Body of pancreas (tissue), 4 donors: ENCODE measurements at regions not wholly inside any gene's neighbourhood (a gene's known extent, or its start where the extent isn't known, plus 50 kb on each side); places are given as distances from the start of the nearest gene placed in this dataset.

Source experiments
- ATAC-seq: fragments of 150-250 bp; one replicate; pipeline ENCODE4 v1.9.1; 2016
- DNase-seq, 4 donors: peaks; one replicate each; pipeline ENCODE4 v3.0.0-alpha.2; 2019
- H3K27ac ChIP-seq, 4 donors: fragments of 200-600 bp; sonication (generic); 1 replicate in 3 of 4; 2 replicates in 1 of 4; pipeline versions ENCODE4 v1.5.1 to v1.6.1; 2016 to 2019; ENCODE audit warnings: mild to moderate bottlenecking in 1 of 4, mixed read lengths in 1 of 4, moderate library complexity in 1 of 4
- H3K27me3 ChIP-seq, 2 donors: fragments of 200-600 bp; sonication (generic); one replicate each; pipeline ENCODE4 v1.6.0; 2016; ENCODE audit warnings: mild to moderate bottlenecking in 1 of 2
- H3K36me3 ChIP-seq, 2 donors: fragments of 200-600 bp; sonication (generic); replicated peaks in 1 of 2; 2 replicates each; pipeline ENCODE4 v1.5.1; 2016; ENCODE audit warnings: low read depth in 2 of 2; ENCODE audit not compliant: insufficient read depth in 1 of 2
- H3K4me1 ChIP-seq: fragments of 200-600 bp; sonication (generic); one replicate; pipeline ENCODE4 v1.6.0; 2016
- H3K4me3 ChIP-seq, 2 donors: fragments of 200-600 bp; sonication (generic); 1 replicate in 1 of 2; 2 replicates in 1 of 2; pipeline ENCODE4 v1.5.1; 2016 to 2019
- H3K9me3 ChIP-seq, 3 donors: fragments of 200-600 bp; sonication (generic); 1 replicate in 2 of 3; 2 replicates in 1 of 3; pipeline ENCODE4 v1.5.1; 2016
- CTCF ChIP-seq, 7 experiments: fragments of 450-650 bp in 4 of 7; fragments of 200-600 bp in 3 of 7; sonication (generic) in 3 of 7; IDR thresholded peaks; one replicate each; pipeline ENCODE4 v1.5.1; 2016 to 2019; ENCODE audit warnings: antibody characterized with exemption in 7 of 7
- POLR2A ChIP-seq, 3 donors: fragments of 450-650 bp; IDR thresholded peaks; one replicate each; pipeline ENCODE4 v1.6.1; 2016; ENCODE audit warnings: antibody characterized with exemption in 3 of 3, mild to moderate bottlenecking in 2 of 3
- WGBS, 2 donors: methylation state at CpG; one replicate each; pipeline ENCODE4 v1.1.5; 2017; 5-methylcytosine and 5-hydroxymethylcytosine counted together
- intact Hi-C: fragments of 100-400 bp; cut with DNase I; formaldehyde crosslinking; loops from one replicate; pipeline ENCODE4 v1.15.1; 2023

GRCh38 chr17:77679589-77679988, 278.9 kb upstream of the TNRC6C start:
- intact Hi-C loops = no loop called here
- H3K36me3 ChIP-seq = no peaks in the 10 kb centered on the region
- H3K4me1 ChIP-seq = no peaks in the 10 kb centered on the region
- DNase-seq = no peak
- H3K9me3 ChIP-seq = no peaks in the 10 kb centered on the region
- 54 to 80% methylated on average over 7 to 9 of the region's 9 CpGs for WGBS, 2 donors
- no peak overlapping the region for H3K4me3 ChIP-seq
- no peak for ATAC-seq
- H3K27ac ChIP-seq = no peak overlapping the region
- H3K27me3 ChIP-seq = peaks cover 0 to 6% of the 10 kb centered on the region in 2 donors
- TF ChIP-seq POLR2A (IDR thresholded peaks at IDR 0.05) = no peak

- TF ChIP-seq CTCF (IDR thresholded peaks at IDR 0.05) (no peak), POLR2A (IDR thresholded peaks at IDR 0.05) (no peak)
- no peak overlapping the region for H3K27ac ChIP-seq
- no peaks in the 10 kb centered on the region for H3K9me3 ChIP-seq
- ATAC-seq = no peak
- no peak overlapping the region for H3K4me3 ChIP-seq
- intact Hi-C loops = no loop called here
- H3K4me1 ChIP-seq = no peaks in the 10 kb centered on the region
- WGBS, 2 donors = 57 to 64% methylated on average over 8 of the region's 8 CpGs
- peak in 2 of 4 donors; percentile 20 to 25 for DNase-seq
- no peaks in the 10 kb centered on the region for H3K36me3 ChIP-seq
- no peaks in the 10 kb centered on the region for H3K27me3 ChIP-seq
Observed at GRCh38 chr17:77681861-77682260, 276.6 kb upstream of the TNRC6C start.

- intact Hi-C loops = no loop called here
- Histone ChIP-seq H3K4me3 (no peak overlapping the region), H3K27me3 (no peaks in the 10 kb centered on the region), H3K4me1 (no peaks in the 10 kb centered on the region), H3K36me3 (no peaks in the 10 kb centered on the region), H3K27ac (no peak overlapping the region), H3K9me3 (no peaks in the 10 kb centered on the region)
- WGBS, 2 donors = 44 to 54% methylated on average over 15 of the region's 15 CpGs
- TF ChIP-seq POLR2A (IDR thresholded peaks at IDR 0.05) = no peak
- no peak for TF ChIP-seq CTCF (IDR thresholded peaks at IDR 0.05)
- DNase-seq (no peak), ATAC-seq (no peak)
Observed at GRCh38 chr17:77684803-77685798, 273.4 kb upstream of the TNRC6C start.

- H3K27me3 ChIP-seq = no peaks in the 10 kb centered on the region
- 61 to 62% methylated on average over 3 of the region's 3 CpGs for WGBS, 2 donors
- intact Hi-C loops = no loop called here
- H3K4me1 ChIP-seq = no peaks in the 10 kb centered on the region
- ATAC-seq (no peak), DNase-seq (no peak)
- H3K4me3 ChIP-seq = no peak overlapping the region
- H3K36me3 ChIP-seq = no peaks in the 10 kb centered on the region
- H3K9me3 ChIP-seq = no peaks in the 10 kb centered on the region
- TF ChIP-seq CTCF (IDR thresholded peaks at IDR 0.05) = no peak
- no peak for TF ChIP-seq POLR2A (IDR thresholded peaks at IDR 0.05)
- no peak overlapping the region for H3K27ac ChIP-seq
Observed at GRCh38 chr17:77685881-77686486, 272.5 kb upstream of the TNRC6C start.

GRCh38 chr17:77686903-77687302, 271.6 kb upstream of the TNRC6C start:
- no peaks in the 10 kb centered on the region for H3K27me3 ChIP-seq
- ATAC-seq (no peak), DNase-seq (no peak)
- H3K4me3 ChIP-seq = no peak overlapping the region
- no peak overlapping the region for H3K27ac ChIP-seq
- no peaks in the 10 kb centered on the region for H3K4me1 ChIP-seq
- intact Hi-C loops = no loop called here
- H3K36me3 ChIP-seq = no peaks in the 10 kb centered on the region
- TF ChIP-seq POLR2A (IDR thresholded peaks at IDR 0.05) (no peak), CTCF (IDR thresholded peaks at IDR 0.05) (no peak)
- H3K9me3 ChIP-seq = no peaks in the 10 kb centered on the region
- WGBS, 2 donors = 77% methylated on average over 8 of the region's 8 CpGs
